Thyroid gland (tissue), 4 donors: ENCODE measurements at regions not wholly inside any gene's neighbourhood (a gene's known extent, or its start where the extent isn't known, plus 50 kb on each side); places are given as distances from the start of the nearest gene placed in this dataset.

Source experiments
- DNase-seq, 2 donors: peaks; one replicate each; pipeline ENCODE4 v3.0.0-alpha.2; 2019
- H3K27ac ChIP-seq, 3 donors: fragments of 200-600 bp; sonication (generic); 1 replicate in 2 of 3; 2 replicates in 1 of 3; pipeline ENCODE4 v1.5.1; 2016 to 2019; ENCODE audit warnings: mild to moderate bottlenecking in 1 of 3, moderate library complexity in 1 of 3
- H3K27me3 ChIP-seq: fragments of 200-600 bp; sonication (generic); one replicate; pipeline ENCODE4 v1.5.1; 2019
- H3K36me3 ChIP-seq, 2 donors: fragments of 200-600 bp; sonication (generic); one replicate each; pipeline ENCODE4 v1.5.1; 2016 to 2019
- H3K4me1 ChIP-seq, 2 donors: fragments of 200-600 bp; sonication (generic); one replicate each; pipeline ENCODE4 v1.5.1; 2017 to 2019
- H3K4me3 ChIP-seq, 3 donors: fragments of 200-600 bp; sonication (generic); replicated peaks in 1 of 3; 1 replicate in 2 of 3; 2 replicates in 1 of 3; pipeline ENCODE4 v1.5.1; 2016; ENCODE audit warnings: mild to moderate bottlenecking in 1 of 3
- H3K9me3 ChIP-seq: fragments of 200-600 bp; sonication (generic); one replicate; pipeline ENCODE4 v1.5.1; 2017
- CTCF ChIP-seq, 6 experiments: fragments of 200-600 bp in 3 of 6; fragments of 450-650 bp in 3 of 6; sonication (generic) in 3 of 6; IDR thresholded peaks; one replicate each; pipeline ENCODE4 v1.5.1; 2016 to 2019; ENCODE audit warnings: antibody characterized with exemption in 6 of 6, mild to moderate bottlenecking in 2 of 6, inconsistent platforms in 1 of 6, moderate library complexity in 1 of 6
- POLR2A ChIP-seq, 2 donors: fragments of 450-650 bp; IDR thresholded peaks; one replicate each; pipeline ENCODE4 v1.6.1; 2017; ENCODE audit warnings: antibody characterized with exemption in 2 of 2, mild to moderate bottlenecking in 2 of 2, moderate library complexity in 1 of 2
- WGBS, 2 donors: methylation state at CpG; one replicate each; pipeline ENCODE4 v1.1.5; 2017; 5-methylcytosine and 5-hydroxymethylcytosine counted together
- intact Hi-C: fragments of 100-400 bp; cut with DNase I; formaldehyde crosslinking; loops from one replicate; pipeline ENCODE4 v1.15.1; 2023

- TF ChIP-seq POLR2A (IDR thresholded peaks at IDR 0.05) (no peak), CTCF (IDR thresholded peaks at IDR 0.05) (no peak)
- intact Hi-C loops = no loop called here
- Histone ChIP-seq H3K4me1 (no peaks in the 10 kb centered on the region), H3K4me3 (no peak overlapping the region), H3K36me3 (no peaks in the 10 kb centered on the region), H3K9me3 (no peaks in the 10 kb centered on the region), H3K27me3 (no peaks in the 10 kb centered on the region), H3K27ac (no peak overlapping the region)
- 59 to 62% methylated on average over 4 of the region's 4 CpGs for WGBS, 2 donors
- DNase-seq = peak in 1 of 2 donors; percentile 19
Measured at GRCh38 chr16:48918520-48919258, 308.7 kb upstream of the N4BP1 start.

GRCh38 chr16:48916566-48916965 lies 306.6 kb upstream of the N4BP1 start:
- WGBS, 2 donors = 56 to 74% methylated on average over 1 of the region's 1 CpG
- Histone ChIP-seq H3K27me3 (no peaks in the 10 kb centered on the region), H3K36me3 (no peaks in the 10 kb centered on the region), H3K4me1 (peaks cover 7 to 15% of the 10 kb centered on the region in 2 donors), H3K9me3 (no peaks in the 10 kb centered on the region), H3K27ac (no peak overlapping the region), H3K4me3 (no peak overlapping the region)
- intact Hi-C loops = no loop called here
- DNase-seq = no peak
- TF ChIP-seq POLR2A (IDR thresholded peaks at IDR 0.05) (no peak), CTCF (IDR thresholded peaks at IDR 0.05) (no peak)

GRCh38 chr16:48914070-48914469 lies 304.1 kb upstream of the N4BP1 start:
- WGBS, 2 donors = 70 to 73% methylated on average over 3 of the region's 3 CpGs
- H3K27me3 ChIP-seq = no peaks in the 10 kb centered on the region
- no peak overlapping the region for H3K27ac ChIP-seq
- peaks cover 8 to 15% of the 10 kb centered on the region in 2 donors for H3K4me1 ChIP-seq
- no peak overlapping the region for H3K4me3 ChIP-seq
- intact Hi-C loops = no loop called here
- TF ChIP-seq CTCF (IDR thresholded peaks at IDR 0.05) (no peak), POLR2A (IDR thresholded peaks at IDR 0.05) (no peak)
- no peaks in the 10 kb centered on the region for H3K36me3 ChIP-seq
- no peak for DNase-seq
- no peaks in the 10 kb centered on the region for H3K9me3 ChIP-seq

GRCh38 chr16:48913384-48913783 lies 303.4 kb upstream of the N4BP1 start:
- no peak for DNase-seq
- peaks cover 8 to 15% of the 10 kb centered on the region in 2 donors for H3K4me1 ChIP-seq
- no peak overlapping the region for H3K27ac ChIP-seq
- TF ChIP-seq POLR2A (IDR thresholded peaks at IDR 0.05) (no peak), CTCF (IDR thresholded peaks at IDR 0.05) (no peak)
- H3K4me3 ChIP-seq = no peak overlapping the region
- WGBS, 2 donors = 89 to 91% methylated on average over 4 of the region's 4 CpGs
- no peaks in the 10 kb centered on the region for H3K36me3 ChIP-seq
- no peaks in the 10 kb centered on the region for H3K27me3 ChIP-seq
- no peaks in the 10 kb centered on the region for H3K9me3 ChIP-seq
- intact Hi-C loops = no loop called here

GRCh38 chr16:48912360-48912759 lies 302.4 kb upstream of the N4BP1 start:
- DNase-seq = peak; percentile 65 to 68
- TF ChIP-seq POLR2A (IDR thresholded peaks at IDR 0.05) (no peak), CTCF (IDR thresholded peaks at IDR 0.05) (no peak)
- peak overlapping the region in 1 of 3 donors; percentile 21 for H3K27ac ChIP-seq
- peaks cover 8 to 15% of the 10 kb centered on the region in 2 donors for H3K4me1 ChIP-seq
- H3K9me3 ChIP-seq = no peaks in the 10 kb centered on the region
- no peak overlapping the region for H3K4me3 ChIP-seq
- 14 to 19% methylated on average over 3 of the region's 3 CpGs for WGBS, 2 donors
- intact Hi-C loops = no loop called here
- H3K36me3 ChIP-seq = no peaks in the 10 kb centered on the region
- H3K27me3 ChIP-seq = no peaks in the 10 kb centered on the region
